ENCODE measurements at regions not wholly inside any gene's neighbourhood (a gene's known extent, or its start where the extent isn't known, plus 50 kb on each side); places are given as distances from the start of the nearest gene placed in this dataset.

GRCh38 chr15:31847961-31848360, 182.4 kb upstream of the CHRNA7 start:
- H3K4me1 ChIP-seq (ENCODE audit: control insufficient read depth in 2 of 2, insufficient read depth in 2 of 2, low read length in 2 of 2), result no peaks in the 10 kb centered on the region
- DNase-seq (no peak), ATAC-seq (ENCODE audit: low read depth) (no peak)
- H3K4me2 ChIP-seq (replicated peaks; ENCODE audit: low read depth, low read length, poor library complexity, severe bottlenecking), result no peak overlapping the region
- Mint-ChIP-seq H3K4me1 (no peaks in the 10 kb centered on the region), H3K27me3 (peaks cover 24% of the 10 kb centered on the region), H3K4me3 (no peak overlapping the region), H3K27ac (no peak overlapping the region), H3K9me3 (ENCODE audit: insufficient read depth) (peaks cover 6% of the 10 kb centered on the region)
- no peaks in the 10 kb centered on the region for H3K36me3 ChIP-seq (replicated peaks in 1 of 2; ENCODE audit: control extremely low read depth in 1 of 2, control insufficient read depth in 1 of 2, extremely low read depth in 1 of 2, insufficient read depth in 2 of 2, low read length in 1 of 2)
- no peak overlapping the region for H3K27ac ChIP-seq (ENCODE audit: low read length in 2 of 2)
- WGBS (ENCODE audit: insufficient coverage), result 85% methylated on average over 4 of the region's 5 CpGs
- no peaks in the 10 kb centered on the region for H3K79me2 ChIP-seq (ENCODE audit: control insufficient read depth, insufficient read depth, low read length)
- no peak overlapping the region for H3K9ac ChIP-seq (ENCODE audit: low read length)
- H3K4me3 ChIP-seq (ENCODE audit: control extremely low read depth in 1 of 5, extremely low read depth in 1 of 5, insufficient read depth in 1 of 5, low read depth in 2 of 5, low read length in 4 of 5), result no peak overlapping the region
- CTCF ChIA-PET, result no interaction called here
- no peak for TF ChIP-seq CTCF (IDR thresholded peaks at IDR 0.05)
- H3K27me3 ChIP-seq (replicated peaks in 1 of 4; ENCODE audit: control extremely low read depth in 1 of 4, control insufficient read depth in 3 of 4, insufficient read depth in 4 of 4, low read length in 3 of 4), result peaks cover 0 to 3% (median 0%) of the 10 kb centered on the region in 4 experiments
- H2AFZ ChIP-seq (ENCODE audit: insufficient read depth, low read depth, low read length, poor library complexity, severe bottlenecking), result no peak overlapping the region
- intact Hi-C loops (cut with micrococcal nuclease), result no loop called here
- H3K9me3 ChIP-seq (ENCODE audit: control extremely low read depth in 1 of 3, control insufficient read depth in 2 of 3, insufficient read depth in 1 of 3, low read length in 2 of 3), result peaks cover 0 to 14% (median 3%) of the 10 kb centered on the region in 3 donors
- H4K20me1 ChIP-seq (ENCODE audit: control insufficient read depth, insufficient read depth, low read length, poor library complexity, severe bottlenecking), result no peaks in the 10 kb centered on the region
- POLR2A ChIA-PET, result no interaction called here

GRCh38 chr15:31848621-31849020, 181.7 kb upstream of the CHRNA7 start:
- ChIA-PET CTCF (no interaction called here), POLR2A (no interaction called here)
- H3K27me3 ChIP-seq (replicated peaks in 1 of 4; ENCODE audit: control extremely low read depth in 1 of 4, control insufficient read depth in 3 of 4, insufficient read depth in 4 of 4, low read length in 3 of 4), result peaks cover 0 to 8% (median 0%) of the 10 kb centered on the region in 4 experiments
- Mint-ChIP-seq H3K4me3 (no peak overlapping the region), H3K4me1 (no peaks in the 10 kb centered on the region), H3K27me3 (peaks cover 27% of the 10 kb centered on the region), H3K9me3 (ENCODE audit: insufficient read depth) (peaks cover 6% of the 10 kb centered on the region), H3K27ac (no peak overlapping the region)
- H3K4me1 ChIP-seq (ENCODE audit: control insufficient read depth in 2 of 2, insufficient read depth in 2 of 2, low read length in 2 of 2), result no peaks in the 10 kb centered on the region
- no peaks in the 10 kb centered on the region for H3K79me2 ChIP-seq (ENCODE audit: control insufficient read depth, insufficient read depth, low read length)
- no peak overlapping the region for H3K27ac ChIP-seq (ENCODE audit: low read length in 2 of 2)
- no peak for TF ChIP-seq EZH2 (IDR thresholded peaks at IDR 0.05; ENCODE audit: borderline replicate concordance, insufficient read depth, low read depth, low read length, poor library complexity, severe bottlenecking)
- no peaks in the 10 kb centered on the region for H3K36me3 ChIP-seq (replicated peaks in 1 of 2; ENCODE audit: control extremely low read depth in 1 of 2, control insufficient read depth in 1 of 2, extremely low read depth in 1 of 2, insufficient read depth in 2 of 2, low read length in 1 of 2)
- H3K4me2 ChIP-seq (replicated peaks; ENCODE audit: low read depth, low read length, poor library complexity, severe bottlenecking), result no peak overlapping the region
- H3K9me3 ChIP-seq (ENCODE audit: control extremely low read depth in 1 of 3, control insufficient read depth in 2 of 3, insufficient read depth in 1 of 3, low read length in 2 of 3), result peaks cover 0 to 14% (median 3%) of the 10 kb centered on the region in 3 donors
- DNase-seq, result no peak
- no peak overlapping the region for H3K4me3 ChIP-seq (ENCODE audit: control extremely low read depth in 1 of 5, extremely low read depth in 1 of 5, insufficient read depth in 1 of 5, low read depth in 2 of 5, low read length in 4 of 5)
- ATAC-seq (ENCODE audit: low read depth), result no peak
- H4K20me1 ChIP-seq (ENCODE audit: control insufficient read depth, insufficient read depth, low read length, poor library complexity, severe bottlenecking), result no peaks in the 10 kb centered on the region
- intact Hi-C loops (cut with micrococcal nuclease), result no loop called here
- no peak overlapping the region for H3K9ac ChIP-seq (ENCODE audit: low read length)
- WGBS (ENCODE audit: insufficient coverage), result no CpG with 5 or more reads among the region's 1 CpG
- no peak overlapping the region for H2AFZ ChIP-seq (ENCODE audit: insufficient read depth, low read depth, low read length, poor library complexity, severe bottlenecking)

Data from B cell (primary cell).